ENCODE measurements at regions not wholly inside any gene's neighbourhood (a gene's known extent, or its start where the extent isn't known, plus 50 kb on each side); places are given as distances from the start of the nearest gene placed in this dataset.

- CTCF ChIA-PET, result no interaction called here
- no peak for TF ChIP-seq ZNF654 (tag by site-specific recombination; IDR thresholded peaks at IDR 0.05; ENCODE audit: low read depth)
- no peak for TF ChIP-seq ZNF133 (tag by site-specific recombination; IDR thresholded peaks at IDR 0.05)
- TF ChIP-seq KLF7 (tag by site-specific recombination; IDR thresholded peaks at IDR 0.05; ENCODE audit: borderline replicate concordance), result no peak
- no peak for TF ChIP-seq ZNF24 (tag by site-specific recombination; IDR thresholded peaks at IDR 0.05)
- no peak for TF ChIP-seq ZBTB6 (tag by site-specific recombination; IDR thresholded peaks at IDR 0.05)
- no peak for TF ChIP-seq HOXD13 (CRISPR knock-in tag; IDR thresholded peaks at IDR 0.05; ENCODE audit: borderline replicate concordance)
- no peak for TF ChIP-seq ZNF354C (tag by site-specific recombination; IDR thresholded peaks at IDR 0.05; ENCODE audit: borderline replicate concordance, low read depth)
- TF ChIP-seq ZNF362 (tag by site-specific recombination; IDR thresholded peaks at IDR 0.05), result no peak
- Histone ChIP-seq H3K36me3 (ENCODE audit: control insufficient read depth in 2 of 2, insufficient read depth in 1 of 2, low read length in 2 of 2) (no peaks in the 10 kb centered on the region), H3K4me3 (ENCODE audit: low read depth, low read length) (no peak overlapping the region), H3K27ac (ENCODE audit: extremely low read depth, low read depth, low read length) (no peak overlapping the region), H3K9me3 (ENCODE audit: control insufficient read depth, insufficient read depth, low read depth, low read length) (no peaks in the 10 kb centered on the region), H3K4me1 (ENCODE audit: control insufficient read depth, insufficient read depth, low read length) (no peaks in the 10 kb centered on the region)
- POLR2A ChIA-PET, result no interaction called here
Observed at GRCh38 chr20:16974855-16975162, 226.7 kb downstream of the OTOR start.

GRCh38 chr20:16975682-16976081, 227.5 kb downstream of the OTOR start:
- POLR2A ChIA-PET, result no interaction called here
- TF ChIP-seq ZNF670 (tag by site-specific recombination; IDR thresholded peaks at IDR 0.05; ENCODE audit: low read depth), result no peak
- no peak overlapping the region for H3K4me3 ChIP-seq (ENCODE audit: low read depth, low read length)
- H3K4me1 ChIP-seq (ENCODE audit: control insufficient read depth, insufficient read depth, low read length), result no peaks in the 10 kb centered on the region
- no peaks in the 10 kb centered on the region for H3K9me3 ChIP-seq (ENCODE audit: control insufficient read depth, insufficient read depth, low read depth, low read length)
- CTCF ChIA-PET, result no interaction called here
- no peak overlapping the region for H3K27ac ChIP-seq (ENCODE audit: extremely low read depth, low read depth, low read length)
- H3K36me3 ChIP-seq (ENCODE audit: control insufficient read depth in 2 of 2, insufficient read depth in 1 of 2, low read length in 2 of 2), result no peaks in the 10 kb centered on the region

- CTCF ChIA-PET, result no interaction called here
- TF ChIP-seq ZNF2 (tag by site-specific recombination; IDR thresholded peaks at IDR 0.05) (no peak), ZSCAN23 (tag by site-specific recombination; IDR thresholded peaks at IDR 0.05) (no peak), SCRT1 (tag by site-specific recombination; IDR thresholded peaks at IDR 0.05; ENCODE audit: borderline replicate concordance) (no peak), ZBTB44 (tag by site-specific recombination; IDR thresholded peaks at IDR 0.05) (no peak), ZFP41 (tag by site-specific recombination; IDR thresholded peaks at IDR 0.05; ENCODE audit: borderline replicate concordance) (no peak), ZNF18 (tag by site-specific recombination; IDR thresholded peaks at IDR 0.05) (no peak), ZNF580 (tag by site-specific recombination; IDR thresholded peaks at IDR 0.05) (no peak), ZNF449 (tag by site-specific recombination; IDR thresholded peaks at IDR 0.05) (no peak), ZBTB20 (tag by site-specific recombination; IDR thresholded peaks at IDR 0.05) (no peak), ZBTB10 (tag by site-specific recombination; IDR thresholded peaks at IDR 0.05) (no peak), ZNF335 (tag by site-specific recombination; conservative IDR thresholded peaks at IDR 0.05) (no peak), ZNF645 (tag by site-specific recombination; IDR thresholded peaks at IDR 0.05) (no peak)
Observed at GRCh38 chr20:16978497-16978896, 230.3 kb downstream of the OTOR start.

More at GRCh38 chr20:16978497-16978896, 230.3 kb downstream of the OTOR start:
- H3K27ac ChIP-seq (ENCODE audit: extremely low read depth, low read depth, low read length), result no peak overlapping the region
- H3K4me3 ChIP-seq (ENCODE audit: low read depth, low read length), result no peak overlapping the region
- H3K9me3 ChIP-seq (ENCODE audit: control insufficient read depth, insufficient read depth, low read depth, low read length), result no peaks in the 10 kb centered on the region
- H3K4me1 ChIP-seq (ENCODE audit: control insufficient read depth, insufficient read depth, low read length), result no peaks in the 10 kb centered on the region
- H3K36me3 ChIP-seq (ENCODE audit: control insufficient read depth in 2 of 2, insufficient read depth in 1 of 2, low read length in 2 of 2), result no peaks in the 10 kb centered on the region
- POLR2A ChIA-PET, result no interaction called here

All from HEK293 (cell line).